Activated CD8-positive, alpha-beta T cell treated with anti-CD3 and anti-CD28 coated beads for 36 hours (primary cell): ENCODE measurements at regions not wholly inside any gene's neighbourhood (a gene's known extent, or its start where the extent isn't known, plus 50 kb on each side); places are given as distances from the start of the nearest gene placed in this dataset.
"Not testable (repeated sequence)": the region's sequence is repeated elsewhere in the genome, so short reads cannot be mapped to it uniquely, and the experiment has no call there.

Experiments
- ATAC-seq: fragments of 200-7000 bp; cut with Tn5 transposase; one replicate; pipeline ENCODE4 v1.10.0; 2021; ENCODE audit warnings: mild to moderate bottlenecking, moderate library complexity
- CTCF ChIA-PET: fragments of 350-600 bp; sonication (Branson Sonifier 250); formaldehyde crosslinking; loops from one replicate; lab custom pipeline; 2021; ENCODE audit warnings: antibody characterized with exemption; lab: Charles Lee
- POLR2A ChIA-PET: fragments of 350-600 bp; sonication (Branson Sonifier 250); formaldehyde crosslinking; loops from one replicate; lab custom pipeline; 2021; ENCODE audit warnings: antibody characterized with exemption; lab: Charles Lee
- DNase-seq: peaks from one replicate; pipeline ENCODE4 v3.0.0-alpha.2; 2020
- H3K27ac Mint-ChIP-seq: one replicate; pipeline ENCODE4 v1.8.0; 2021; ENCODE audit warnings: mild to moderate bottlenecking, mixed read lengths
- H3K27me3 Mint-ChIP-seq: one replicate; pipeline ENCODE4 v1.8.0; 2021; ENCODE audit warnings: mixed read lengths
- H3K36me3 Mint-ChIP-seq: one replicate; pipeline ENCODE4 v1.8.0; 2021; ENCODE audit warnings: low read depth, mixed read lengths
- H3K4me1 Mint-ChIP-seq: one replicate; pipeline ENCODE4 v1.8.0; 2021; ENCODE audit warnings: low read depth, mixed read lengths
- H3K4me3 Mint-ChIP-seq: one replicate; pipeline ENCODE4 v1.8.0; 2021; ENCODE audit warnings: mild to moderate bottlenecking, moderate library complexity, mixed read lengths
- H3K9me3 Mint-ChIP-seq: one replicate; pipeline ENCODE4 v1.8.0; 2021; ENCODE audit warnings: mixed read lengths
- CTCF ChIP-seq: fragments of 200-600 bp; IDR thresholded peaks from one replicate; pipeline ENCODE4 v1.8.0; 2022; ENCODE audit warnings: antibody characterized with exemption, mild to moderate bottlenecking
- intact Hi-C: fragments of 100-400 bp; cut with micrococcal nuclease; formaldehyde crosslinking; loops from one replicate; pipeline ENCODE4 v1.10.0; 2022

GRCh38 chr4:18422685-18423084 lies 401.1 kb upstream of the LCORL start:
- ChIA-PET CTCF (no interaction called here), POLR2A (no interaction called here)
- no peak overlapping the region for H3K4me3 Mint-ChIP-seq
- intact Hi-C loops, result no loop called here
- no peak for TF ChIP-seq CTCF
- H3K27ac Mint-ChIP-seq, result no peak overlapping the region
- H3K27me3 Mint-ChIP-seq, result no peaks in the 10 kb centered on the region
- H3K36me3 Mint-ChIP-seq, result no peaks in the 10 kb centered on the region
- DNase-seq, result no peak
- no peaks in the 10 kb centered on the region for H3K4me1 Mint-ChIP-seq
- no peak for ATAC-seq
- no peaks in the 10 kb centered on the region for H3K9me3 Mint-ChIP-seq

DNA sequence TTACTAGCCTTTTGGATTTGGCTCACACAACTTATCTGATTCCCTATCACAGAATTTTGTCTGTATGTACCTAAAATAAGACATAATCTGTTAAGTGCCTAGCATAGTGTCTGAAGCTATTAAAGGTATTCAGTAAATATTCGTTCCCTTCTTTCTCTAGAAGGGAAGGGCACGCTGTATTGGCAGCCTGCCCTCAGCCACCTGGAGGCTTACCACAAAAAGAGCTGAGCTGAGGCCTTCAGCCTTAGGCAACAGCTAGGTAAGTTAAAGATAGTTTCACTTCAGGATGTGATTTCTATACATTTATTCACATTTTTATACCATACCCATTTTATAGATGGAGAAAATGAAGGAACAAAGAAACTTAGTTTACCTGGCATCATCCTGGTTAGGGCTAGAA lies 400.0 kb upstream of the LCORL start:
- intact Hi-C loops, result no loop called here
- Mint-ChIP-seq H3K36me3 (no peaks in the 10 kb centered on the region), H3K27ac (no peak overlapping the region), H3K27me3 (no peaks in the 10 kb centered on the region), H3K4me1 (no peaks in the 10 kb centered on the region), H3K4me3 (no peak overlapping the region), H3K9me3 (no peaks in the 10 kb centered on the region)
- CTCF ChIA-PET, result no interaction called here
- no peak for TF ChIP-seq CTCF
- POLR2A ChIA-PET, result no interaction called here
- ATAC-seq (no peak), DNase-seq (no peak)

- Mint-ChIP-seq H3K27me3 (no peaks in the 10 kb centered on the region), H3K9me3 (no peaks in the 10 kb centered on the region), H3K4me1 (no peaks in the 10 kb centered on the region), H3K27ac (no peak overlapping the region), H3K4me3 (no peak overlapping the region), H3K36me3 (no peaks in the 10 kb centered on the region)
- intact Hi-C loops, result no loop called here
- CTCF ChIA-PET, result no interaction called here
- POLR2A ChIA-PET, result no interaction called here
- ATAC-seq (no peak), DNase-seq (no peak)
- TF ChIP-seq CTCF, result no peak
These were observed 398.2 kb upstream of the LCORL start for GRCh38 chr4:18419780-18420179.

GRCh38 chr4:18418195-18418898 lies 396.8 kb upstream of the LCORL start:
- intact Hi-C loops, DNase-seq, H3K4me3 Mint-ChIP-seq, H3K4me1 Mint-ChIP-seq, ATAC-seq, CTCF ChIA-PET, H3K9me3 Mint-ChIP-seq, H3K27ac Mint-ChIP-seq, H3K36me3 Mint-ChIP-seq, H3K27me3 Mint-ChIP-seq: not testable (repeated sequence)
- POLR2A ChIA-PET, result interaction anchor here (0.7 kb wide), 1 partner anchor 9 kb away, joined by 3 read pairs; no protein-coding TSS in a partner anchor

GRCh38 chr4:18417651-18418050 lies 396.1 kb upstream of the LCORL start:
- H3K27me3 Mint-ChIP-seq, CTCF ChIA-PET, H3K9me3 Mint-ChIP-seq, H3K4me3 Mint-ChIP-seq, H3K4me1 Mint-ChIP-seq, intact Hi-C loops, H3K27ac Mint-ChIP-seq, DNase-seq, ATAC-seq, POLR2A ChIA-PET, H3K36me3 Mint-ChIP-seq: not testable (repeated sequence)

- Mint-ChIP-seq H3K9me3 (no peaks in the 10 kb centered on the region), H3K36me3 (no peaks in the 10 kb centered on the region), H3K4me3 (no peak overlapping the region), H3K27ac (no peak overlapping the region), H3K4me1 (no peaks in the 10 kb centered on the region), H3K27me3 (no peaks in the 10 kb centered on the region)
- ChIA-PET CTCF (no interaction called here), POLR2A (no interaction called here)
- ATAC-seq (no peak), DNase-seq (no peak)
- TF ChIP-seq CTCF, result no peak
- intact Hi-C loops, result no loop called here
These were observed 384.7 kb upstream of the LCORL start for GRCh38 chr4:18406264-18406663.
